AG04450 (cell line): ENCODE measurements at regions not wholly inside any gene's neighbourhood (a gene's known extent, or its start where the extent isn't known, plus 50 kb on each side); places are given as distances from the start of the nearest gene placed in this dataset.

Experiments
- CTCF ChIA-PET: fragments of 300-600, 350-600 bp; formaldehyde crosslinking; extraction: SDS; loops from one replicate; lab custom pipeline; 2022; ENCODE audit warnings: antibody characterized with exemption, inconsistent platforms; lab: Charles Lee
- POLR2A ChIA-PET: fragments of 350-600 bp; formaldehyde crosslinking; extraction: SDS; loops from one replicate; lab custom pipeline; 2021; ENCODE audit warnings: antibody characterized with exemption, inconsistent platforms; lab: Yijun Ruan, JAX
- DNase-seq: peaks from one replicate; pipeline ENCODE4 v3.0.0-alpha.2; 2011; ENCODE audit warnings: low read depth, low spot score
- H3K27ac ChIP-seq: one replicate; pipeline ENCODE4 v1.5.1; 2012; ENCODE audit warnings: low read depth, low read length, control low read depth
- H3K27me3 ChIP-seq: one replicate; pipeline ENCODE4 v1.6.0; 2012; ENCODE audit warnings: low read length; ENCODE audit not compliant: control insufficient read depth, insufficient read depth
- H3K4me3 ChIP-seq: 2 replicates; pipeline ENCODE4 v1.5.1; 2011; ENCODE audit warnings: mild to moderate bottlenecking, low read depth, low read length, control low read depth
- H3K9me3 ChIP-seq: 2 replicates; pipeline ENCODE4 v1.5.1; 2012; ENCODE audit warnings: low read length; ENCODE audit not compliant: control insufficient read depth, insufficient read depth
- TF ChIP-seq, protein P1 (sequence below): IDR thresholded peaks from 2 replicates; pipeline ENCODE4 v1.5.1; 2011; ENCODE audit warnings: low read depth, low read length, control low read depth, inconsistent platforms

DNA sequence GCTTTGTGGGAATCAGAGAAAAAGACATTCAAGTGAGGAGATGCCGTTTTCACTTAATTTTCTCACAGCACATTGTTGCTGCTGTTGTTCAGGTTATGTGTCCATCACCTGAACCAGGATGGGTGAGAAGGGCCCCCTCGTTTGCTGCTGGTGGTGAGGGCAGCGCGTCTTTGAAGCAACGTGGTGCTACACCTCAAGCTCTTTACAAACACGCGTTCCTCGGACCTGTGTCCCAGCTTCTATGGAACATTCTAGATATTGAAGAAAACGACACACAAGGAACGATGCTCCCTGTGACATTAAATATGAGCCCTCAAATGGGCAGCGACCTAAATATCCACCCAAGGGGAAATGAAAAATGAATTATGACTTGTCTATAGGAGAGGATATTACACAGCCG is 418.6 kb downstream of the MN1 start:
- ChIA-PET POLR2A (no interaction called here), CTCF (interaction anchor here (0.6 to 0.9 kb wide), 2 partner anchors 23 to 48 kb away, joined by 3 to 5 read pairs; no protein-coding TSS in a partner anchor)
- no peak overlapping the region for H3K27ac ChIP-seq
- no peak for DNase-seq
- H3K9me3 ChIP-seq, result no peaks in the 10 kb centered on the region
- TF ChIP-seq, protein P1, sequence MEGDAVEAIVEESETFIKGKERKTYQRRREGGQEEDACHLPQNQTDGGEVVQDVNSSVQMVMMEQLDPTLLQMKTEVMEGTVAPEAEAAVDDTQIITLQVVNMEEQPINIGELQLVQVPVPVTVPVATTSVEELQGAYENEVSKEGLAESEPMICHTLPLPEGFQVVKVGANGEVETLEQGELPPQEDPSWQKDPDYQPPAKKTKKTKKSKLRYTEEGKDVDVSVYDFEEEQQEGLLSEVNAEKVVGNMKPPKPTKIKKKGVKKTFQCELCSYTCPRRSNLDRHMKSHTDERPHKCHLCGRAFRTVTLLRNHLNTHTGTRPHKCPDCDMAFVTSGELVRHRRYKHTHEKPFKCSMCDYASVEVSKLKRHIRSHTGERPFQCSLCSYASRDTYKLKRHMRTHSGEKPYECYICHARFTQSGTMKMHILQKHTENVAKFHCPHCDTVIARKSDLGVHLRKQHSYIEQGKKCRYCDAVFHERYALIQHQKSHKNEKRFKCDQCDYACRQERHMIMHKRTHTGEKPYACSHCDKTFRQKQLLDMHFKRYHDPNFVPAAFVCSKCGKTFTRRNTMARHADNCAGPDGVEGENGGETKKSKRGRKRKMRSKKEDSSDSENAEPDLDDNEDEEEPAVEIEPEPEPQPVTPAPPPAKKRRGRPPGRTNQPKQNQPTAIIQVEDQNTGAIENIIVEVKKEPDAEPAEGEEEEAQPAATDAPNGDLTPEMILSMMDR, result no peak
- H3K4me3 ChIP-seq, result no peak overlapping the region
- peaks cover 56% of the 10 kb centered on the region for H3K27me3 ChIP-seq

DNA sequence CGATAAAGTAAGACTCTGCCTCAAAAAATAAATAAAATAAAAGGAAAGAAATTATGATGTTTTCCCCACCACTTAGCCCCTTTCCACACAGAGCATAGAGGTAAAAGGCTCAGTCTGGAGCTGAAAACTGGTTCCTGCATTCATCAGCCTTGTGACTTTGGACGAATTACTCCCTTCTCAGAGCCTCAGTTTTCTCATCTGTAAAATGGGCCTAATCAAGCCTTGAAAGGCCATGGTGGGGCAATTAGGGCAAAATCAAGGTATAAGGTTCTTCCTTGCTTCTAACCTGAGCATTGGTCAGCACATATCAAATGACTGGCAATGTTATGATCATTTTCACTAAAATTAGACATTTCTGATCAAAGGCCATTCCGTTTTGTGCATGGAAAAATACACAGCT is 417.7 kb downstream of the MN1 start:
- Histone ChIP-seq H3K9me3 (no peaks in the 10 kb centered on the region), H3K27me3 (peaks cover 57% of the 10 kb centered on the region), H3K4me3 (no peak overlapping the region), H3K27ac (no peak overlapping the region)
- POLR2A ChIA-PET, result no interaction called here
- DNase-seq, result no peak
- CTCF ChIA-PET, result no interaction called here
- TF ChIP-seq, protein P1, result no peak

DNA sequence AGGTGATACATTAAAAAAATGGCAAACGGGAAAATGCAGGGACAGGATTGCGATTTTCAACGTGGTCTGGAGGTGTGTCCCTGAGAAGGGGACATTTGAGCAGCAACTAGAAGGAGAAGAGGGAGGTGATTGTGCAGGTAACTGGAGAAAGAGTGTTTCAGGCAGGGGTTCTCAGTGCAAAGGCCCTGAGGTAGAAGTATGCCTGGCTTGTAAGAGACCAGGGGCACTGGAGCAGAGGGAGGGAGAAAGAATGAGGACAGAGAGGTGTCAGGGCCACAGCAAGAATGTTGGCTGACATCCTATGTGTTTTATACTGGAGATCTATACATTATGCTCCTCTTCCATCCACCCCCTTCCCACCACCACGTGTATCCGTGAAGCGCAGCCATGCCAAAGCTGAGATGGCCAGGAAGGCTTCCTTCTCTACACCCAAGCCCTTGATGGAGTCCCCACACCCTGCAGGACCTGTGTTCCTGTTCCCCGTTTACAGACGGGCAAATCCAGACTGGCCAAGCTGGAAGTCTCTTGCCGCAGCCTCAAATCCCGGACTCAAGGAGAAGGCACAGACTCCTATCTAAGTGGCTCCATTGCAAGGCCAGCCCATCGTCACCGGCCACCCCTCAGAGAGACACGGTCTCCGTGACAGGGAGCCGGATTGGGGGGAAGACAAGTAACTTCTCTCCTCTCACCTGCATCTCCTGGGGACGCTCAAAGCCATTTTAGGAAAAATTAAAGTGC is 416.1 kb downstream of the MN1 start:
- CTCF ChIA-PET, result no interaction called here
- Histone ChIP-seq H3K27me3 (peaks cover 54% of the 10 kb centered on the region), H3K4me3 (no peak overlapping the region)

DNA sequence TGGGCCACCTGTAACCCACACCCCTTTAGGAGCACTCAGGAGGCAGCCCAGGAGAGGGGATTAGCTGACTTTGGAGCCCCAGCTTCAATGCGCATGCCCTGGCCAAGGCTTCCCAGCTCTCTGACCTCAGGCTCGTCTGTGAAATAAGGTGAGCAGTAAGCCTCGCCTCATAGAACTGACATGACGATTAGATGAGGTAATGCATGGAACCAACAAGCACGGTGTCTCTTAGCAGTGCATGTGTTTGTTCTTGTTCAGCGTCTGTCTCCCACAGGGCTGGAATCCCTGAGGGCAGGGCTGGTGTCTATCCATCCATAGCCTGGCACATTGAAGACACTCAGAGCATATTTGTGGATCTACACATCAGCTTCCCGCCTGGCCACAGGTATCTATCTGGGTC is 415.4 kb downstream of the MN1 start:
- DNase-seq, result no peak
- TF ChIP-seq, protein P1, result no peak
- peaks cover 56% of the 10 kb centered on the region for H3K27me3 ChIP-seq
- H3K4me3 ChIP-seq, result no peak overlapping the region
- POLR2A ChIA-PET, result no interaction called here
- CTCF ChIA-PET, result no interaction called here
- no peak overlapping the region for H3K27ac ChIP-seq
- no peaks in the 10 kb centered on the region for H3K9me3 ChIP-seq

More for the DNA sequence above, 416.1 kb downstream of the MN1 start:
- no peaks in the 10 kb centered on the region for H3K9me3 ChIP-seq
- TF ChIP-seq, protein P1, result no peak
- no peak overlapping the region for H3K27ac ChIP-seq
- POLR2A ChIA-PET, result no interaction called here
- no peak for DNase-seq

DNA sequence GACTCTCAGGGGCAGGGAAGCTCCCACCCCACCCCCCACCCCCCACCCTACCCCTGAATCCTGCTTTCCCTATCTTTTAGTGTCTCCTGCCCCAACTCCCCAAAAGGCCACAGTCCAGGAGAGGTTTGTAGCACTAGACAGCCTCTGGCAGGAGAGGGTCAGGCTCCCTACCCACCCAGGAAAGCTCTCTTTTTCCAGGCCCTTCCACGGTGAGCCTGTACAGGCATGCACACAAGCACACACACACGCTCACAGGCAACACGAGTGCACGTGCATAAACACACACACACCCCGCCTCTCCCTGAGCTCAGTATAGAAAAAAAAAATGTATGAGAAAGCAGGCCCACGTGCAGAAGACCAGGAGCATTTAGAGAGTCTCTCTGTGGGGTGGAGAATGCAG is 414.0 kb downstream of the MN1 start:
- DNase-seq, result no peak
- Histone ChIP-seq H3K27ac (no peak overlapping the region), H3K4me3 (no peak overlapping the region), H3K27me3 (peaks cover 50% of the 10 kb centered on the region), H3K9me3 (no peaks in the 10 kb centered on the region)
- ChIA-PET POLR2A (no interaction called here), CTCF (no interaction called here)
- TF ChIP-seq, protein P1, result no peak
